ENCODE measurements at regions not wholly inside any gene's neighbourhood (a gene's known extent, or its start where the extent isn't known, plus 50 kb on each side); places are given as distances from the start of the nearest gene placed in this dataset.

GRCh38 chr5:108556441-108557145, 174.7 kb upstream of the FBXL17 start:
- H4K20me1 ChIP-seq (ENCODE audit: insufficient read depth, low read length) = no peaks in the 10 kb centered on the region
- H3K4me1 ChIP-seq (ENCODE audit: insufficient read depth, low read length) = peaks cover 14% of the 10 kb centered on the region
- no peaks in the 10 kb centered on the region for H3K36me3 ChIP-seq (ENCODE audit: insufficient read depth, low read length)
- H3K79me2 ChIP-seq (ENCODE audit: insufficient read depth, low read length) = no peaks in the 10 kb centered on the region
- H3K4me3 ChIP-seq (ENCODE audit: insufficient read depth, low read length) = no peak overlapping the region
- TF ChIP-seq CTCF (IDR thresholded peaks at IDR 0.05; ENCODE audit: extremely low read depth, low read depth, low read length) = no peak
- H3K9me3 ChIP-seq (ENCODE audit: low read depth, low read length) = no peaks in the 10 kb centered on the region
- DNase-seq (ENCODE audit: insufficient read length, low spot score, missing footprints) = no peak
- H3K27me3 ChIP-seq (ENCODE audit: insufficient read depth, low read length) = no peaks in the 10 kb centered on the region
- H3K27ac ChIP-seq (ENCODE audit: low read depth, low read length) = no peak overlapping the region
- H3K4me2 ChIP-seq (ENCODE audit: insufficient read depth, low read length) = no peak overlapping the region
- no peak overlapping the region for H2AFZ ChIP-seq (ENCODE audit: low read length)

- no peaks in the 10 kb centered on the region for H3K79me2 ChIP-seq (ENCODE audit: insufficient read depth, low read length)
- TF ChIP-seq CTCF (IDR thresholded peaks at IDR 0.05; ENCODE audit: extremely low read depth, low read depth, low read length) = no peak
- peaks cover 3% of the 10 kb centered on the region for H3K27me3 ChIP-seq (ENCODE audit: insufficient read depth, low read length)
- no peaks in the 10 kb centered on the region for H3K36me3 ChIP-seq (ENCODE audit: insufficient read depth, low read length)
- no peaks in the 10 kb centered on the region for H4K20me1 ChIP-seq (ENCODE audit: insufficient read depth, low read length)
- H3K9me3 ChIP-seq (ENCODE audit: low read depth, low read length) = no peaks in the 10 kb centered on the region
- no peak overlapping the region for H3K4me2 ChIP-seq (ENCODE audit: insufficient read depth, low read length)
- no peak for DNase-seq (ENCODE audit: insufficient read length, low spot score, missing footprints)
- no peak overlapping the region for H3K4me3 ChIP-seq (ENCODE audit: insufficient read depth, low read length)
- no peak overlapping the region for H3K27ac ChIP-seq (ENCODE audit: low read depth, low read length)
- no peaks in the 10 kb centered on the region for H3K4me1 ChIP-seq (ENCODE audit: insufficient read depth, low read length)
- no peak overlapping the region for H2AFZ ChIP-seq (ENCODE audit: low read length)
These were observed 167.0 kb upstream of the FBXL17 start for GRCh38 chr5:108548684-108549596.

- Histone ChIP-seq H3K27me3 (ENCODE audit: insufficient read depth, low read length) (peaks cover 3% of the 10 kb centered on the region), H3K4me1 (ENCODE audit: insufficient read depth, low read length) (no peaks in the 10 kb centered on the region), H3K36me3 (ENCODE audit: insufficient read depth, low read length) (no peaks in the 10 kb centered on the region), H3K9me3 (ENCODE audit: low read depth, low read length) (no peaks in the 10 kb centered on the region), H4K20me1 (ENCODE audit: insufficient read depth, low read length) (no peaks in the 10 kb centered on the region), H3K79me2 (ENCODE audit: insufficient read depth, low read length) (no peaks in the 10 kb centered on the region), H3K4me2 (ENCODE audit: insufficient read depth, low read length) (no peak overlapping the region), H2AFZ (ENCODE audit: low read length) (no peak overlapping the region), H3K27ac (ENCODE audit: low read depth, low read length) (no peak overlapping the region), H3K4me3 (ENCODE audit: insufficient read depth, low read length) (no peak overlapping the region)
- no peak for TF ChIP-seq CTCF (IDR thresholded peaks at IDR 0.05; ENCODE audit: extremely low read depth, low read depth, low read length)
- no peak for DNase-seq (ENCODE audit: insufficient read length, low spot score, missing footprints)
These were observed 165.0 kb upstream of the FBXL17 start for GRCh38 chr5:108546939-108547338.

GRCh38 chr5:108545301-108545700, 163.4 kb upstream of the FBXL17 start:
- Histone ChIP-seq H4K20me1 (ENCODE audit: insufficient read depth, low read length) (no peaks in the 10 kb centered on the region), H3K4me1 (ENCODE audit: insufficient read depth, low read length) (no peaks in the 10 kb centered on the region), H2AFZ (ENCODE audit: low read length) (no peak overlapping the region), H3K27me3 (ENCODE audit: insufficient read depth, low read length) (peaks cover 3% of the 10 kb centered on the region), H3K79me2 (ENCODE audit: insufficient read depth, low read length) (no peaks in the 10 kb centered on the region), H3K36me3 (ENCODE audit: insufficient read depth, low read length) (no peaks in the 10 kb centered on the region), H3K4me2 (ENCODE audit: insufficient read depth, low read length) (no peak overlapping the region), H3K9me3 (ENCODE audit: low read depth, low read length) (no peaks in the 10 kb centered on the region), H3K27ac (ENCODE audit: low read depth, low read length) (no peak overlapping the region), H3K4me3 (ENCODE audit: insufficient read depth, low read length) (no peak overlapping the region)
- no peak for DNase-seq (ENCODE audit: insufficient read length, low spot score, missing footprints)
- TF ChIP-seq CTCF (IDR thresholded peaks at IDR 0.05; ENCODE audit: extremely low read depth, low read depth, low read length) = no peak

Measured in osteoblast (primary cell).